Sciatic nerve (tissue), 2 donors: ENCODE measurements at regions not wholly inside any gene's neighbourhood (a gene's known extent, or its start where the extent isn't known, plus 50 kb on each side); places are given as distances from the start of the nearest gene placed in this dataset.

Source experiments
- ATAC-seq: fragments of 200-7000 bp; cut with Tn5 transposase; one replicate; pipeline ENCODE4 v1.9.1; 2020; ENCODE audit warnings: mild to moderate bottlenecking, moderate library complexity
- DNase-seq: peaks from one replicate; pipeline ENCODE4 v3.0.0-alpha.2; 2020; ENCODE audit warnings: low spot score
- intact Hi-C: fragments of 100-400 bp; cut with DNase I; formaldehyde crosslinking; loops from one replicate; pipeline ENCODE4 v1.14.2; 2022
- donor health status: DM: no; HTN: no; CAD: no.
- donor health status: DM: no; HTN: no; CAD: no.

DNA sequence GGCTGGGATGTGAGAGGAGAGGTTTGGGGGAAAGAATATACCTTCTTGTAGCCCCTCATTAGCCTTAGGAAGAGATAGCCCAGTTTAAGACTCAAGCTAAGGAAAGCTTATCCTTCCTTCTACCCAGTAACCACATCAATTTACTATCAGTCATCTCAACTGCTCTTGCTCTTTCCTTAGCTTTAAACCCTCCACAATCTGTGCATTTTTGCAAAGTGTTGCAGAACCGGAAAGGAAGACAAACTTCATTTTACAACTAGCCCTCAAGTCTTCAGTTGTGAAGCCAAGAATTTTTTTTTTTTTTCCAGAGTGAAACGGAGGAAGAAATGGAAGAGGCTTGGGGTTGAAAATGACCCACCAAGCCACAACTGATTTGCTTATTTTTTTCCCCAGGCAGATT, 137.0 kb upstream of the LMO4 start:
- DNase-seq = no peak
- intact Hi-C loops = no loop called here
- no peak for ATAC-seq

GRCh38 chr1:87194271-87194774, 134.4 kb upstream of the LMO4 start:
- no peak for ATAC-seq
- intact Hi-C loops = no loop called here
- DNase-seq = no peak

GRCh38 chr1:87194856-87195255, 133.8 kb upstream of the LMO4 start:
- intact Hi-C loops = no loop called here
- ATAC-seq = no peak
- DNase-seq = no peak

GRCh38 chr1:87196110-87196827, 132.4 kb upstream of the LMO4 start:
- DNase-seq (no peak), ATAC-seq (no peak)
- intact Hi-C loops = no loop called here

GRCh38 chr1:87197156-87197555, 131.5 kb upstream of the LMO4 start:
- no peak for DNase-seq
- intact Hi-C loops = no loop called here
- no peak for ATAC-seq

DNA sequence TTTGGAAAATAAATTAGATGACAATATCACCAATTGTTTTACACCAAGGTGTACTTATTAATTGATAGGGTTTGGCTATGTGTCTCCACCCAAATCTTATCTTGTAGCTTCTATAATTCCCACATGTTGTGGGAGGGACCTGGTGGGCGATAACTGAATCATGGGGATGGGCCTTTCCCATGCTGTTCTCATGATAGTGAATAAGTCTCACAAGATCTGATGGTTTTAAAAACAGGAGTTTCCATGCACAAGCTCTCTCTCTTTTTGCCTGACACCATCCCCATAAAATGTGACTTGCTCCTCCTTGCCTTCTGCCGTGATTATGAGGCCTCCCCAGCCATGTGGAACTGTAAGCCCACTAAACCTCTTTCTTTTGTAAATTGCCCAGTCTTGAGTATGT, 131.0 kb upstream of the LMO4 start:
- no peak for ATAC-seq
- intact Hi-C loops = no loop called here
- no peak for DNase-seq

DNA sequence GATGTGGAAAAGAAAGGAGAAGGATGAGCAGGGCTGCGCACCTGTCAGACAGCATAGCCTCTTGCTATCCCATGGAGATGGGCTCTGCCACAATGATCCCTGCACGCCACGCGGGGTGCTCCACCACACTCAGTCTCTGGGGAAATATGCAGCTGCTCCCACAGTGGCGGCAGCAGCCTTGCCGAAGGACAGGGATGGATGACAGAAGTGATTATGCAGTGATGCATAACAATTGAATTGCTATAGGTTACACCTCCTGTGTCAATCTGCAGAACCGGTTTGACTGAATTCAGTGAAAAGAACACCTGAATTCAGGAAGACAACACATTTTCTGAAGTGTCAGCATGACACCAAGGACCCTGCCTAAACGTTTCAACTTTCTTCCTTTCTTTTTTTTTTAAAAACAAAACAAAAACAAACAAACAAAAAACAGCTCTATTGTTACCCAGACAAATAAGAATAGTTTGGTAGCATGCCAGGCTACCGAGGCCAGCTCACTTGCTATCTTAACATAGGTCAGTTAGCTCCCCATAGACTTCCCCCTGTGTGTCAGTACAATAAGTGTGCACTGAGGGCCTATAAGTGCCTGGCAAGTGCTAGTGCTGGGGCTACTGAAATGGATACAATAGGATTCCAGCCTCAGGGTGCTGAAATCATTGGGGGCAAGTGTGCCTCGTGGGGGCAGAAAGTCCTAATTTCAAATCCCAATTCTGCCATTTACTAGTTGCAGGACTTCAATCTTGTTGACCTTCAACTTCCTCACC, 127.6 kb upstream of the LMO4 start:
- intact Hi-C loops = no loop called here
- ATAC-seq = no peak
- DNase-seq = no peak

DNA sequence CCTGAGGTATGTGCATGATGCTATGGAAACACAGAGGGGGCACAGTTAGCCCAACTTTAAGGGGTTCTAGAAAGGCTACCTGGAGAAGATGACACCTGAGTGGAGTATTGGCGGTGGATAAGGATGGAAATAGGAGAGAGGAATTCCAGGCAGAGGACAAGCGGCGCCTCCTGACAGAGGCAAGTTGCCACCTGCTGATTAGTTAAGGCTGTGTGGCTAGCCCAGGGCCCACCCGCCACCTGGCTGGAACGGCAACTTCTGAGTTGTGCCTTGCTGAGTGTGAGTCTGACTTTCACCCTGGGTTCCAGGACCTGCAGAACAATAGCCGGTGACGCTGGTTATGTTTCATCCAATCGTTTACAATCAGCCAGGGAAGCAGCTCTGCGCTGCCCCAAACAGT, 126.9 kb upstream of the LMO4 start:
- no peak for DNase-seq
- intact Hi-C loops = no loop called here
- ATAC-seq = no peak

DNA sequence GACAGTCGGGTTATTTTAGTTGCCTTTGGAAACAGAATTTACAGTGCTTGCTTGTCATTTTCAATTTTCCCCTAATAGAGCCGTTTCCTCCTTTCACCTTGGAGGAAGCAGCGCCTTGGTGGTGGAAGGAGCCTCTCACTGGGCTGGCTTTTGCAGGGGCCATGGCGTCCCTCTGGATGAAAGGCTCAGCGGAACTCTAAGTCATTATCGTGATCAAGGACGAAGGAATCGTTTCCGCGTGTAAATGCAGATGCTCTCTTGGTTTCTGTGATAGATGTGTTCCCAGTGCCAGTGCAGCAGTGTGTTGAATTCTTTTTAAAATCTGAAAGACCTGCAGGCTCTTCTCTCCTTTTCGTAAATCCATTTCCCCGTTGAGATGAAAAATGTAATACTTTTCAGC, 126.2 kb upstream of the LMO4 start:
- ATAC-seq (peak; percentile 43), DNase-seq (no peak)
- intact Hi-C loops = no loop called here

- intact Hi-C loops = no loop called here
- ATAC-seq = peak; percentile 56
- no peak for DNase-seq
Observed at GRCh38 chr1:87202922-87203655, 125.6 kb upstream of the LMO4 start.

GRCh38 chr1:87203904-87204303, 124.8 kb upstream of the LMO4 start:
- intact Hi-C loops = no loop called here
- DNase-seq (no peak), ATAC-seq (no peak)

DNA sequence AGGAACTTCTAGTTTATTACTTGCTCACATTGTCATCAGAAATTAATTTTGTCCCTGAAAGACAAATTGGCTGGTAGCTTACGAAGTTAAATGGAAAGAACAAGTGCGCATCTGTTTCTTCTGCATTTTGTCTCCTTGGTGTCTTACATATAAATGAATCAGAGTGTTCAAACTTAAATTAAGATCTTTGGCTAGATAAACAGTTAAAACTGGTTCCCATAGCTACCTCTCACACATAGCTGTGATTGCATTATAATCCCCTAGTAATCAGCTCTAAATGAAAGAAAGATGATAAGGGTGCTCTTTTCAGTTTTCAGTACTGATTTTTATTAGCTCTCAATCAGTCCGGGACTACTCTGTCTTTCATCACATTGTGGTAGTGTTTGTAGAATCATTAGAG, 124.2 kb upstream of the LMO4 start:
- ATAC-seq = no peak
- no peak for DNase-seq
- intact Hi-C loops = no loop called here

DNA sequence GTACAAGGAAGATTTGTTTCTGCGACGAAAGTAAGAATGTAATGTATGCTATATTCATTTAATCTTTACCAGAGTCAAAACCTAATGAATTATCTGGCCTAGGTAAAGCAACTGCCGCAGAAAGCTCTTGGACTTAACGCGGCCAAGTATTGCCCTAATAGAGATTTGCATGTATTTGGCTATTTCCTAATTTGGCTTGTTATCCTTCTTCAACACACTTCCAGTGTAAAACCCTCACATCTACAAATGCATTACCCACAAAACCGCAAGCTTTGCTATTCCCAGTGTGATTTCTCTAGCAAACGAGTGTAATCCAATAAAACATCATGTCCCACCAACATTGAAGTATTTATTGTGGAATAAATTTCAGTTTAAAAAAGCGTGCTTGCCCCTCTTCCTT, 123.8 kb upstream of the LMO4 start:
- DNase-seq (no peak), ATAC-seq (no peak)
- intact Hi-C loops = no loop called here

- ATAC-seq (no peak), DNase-seq (no peak)
- intact Hi-C loops = no loop called here
Observed at GRCh38 chr1:87206044-87206831, 122.4 kb upstream of the LMO4 start.

- ATAC-seq (no peak), DNase-seq (no peak)
- intact Hi-C loops = no loop called here
Observed at GRCh38 chr1:87208080-87208479, 120.6 kb upstream of the LMO4 start.

DNA sequence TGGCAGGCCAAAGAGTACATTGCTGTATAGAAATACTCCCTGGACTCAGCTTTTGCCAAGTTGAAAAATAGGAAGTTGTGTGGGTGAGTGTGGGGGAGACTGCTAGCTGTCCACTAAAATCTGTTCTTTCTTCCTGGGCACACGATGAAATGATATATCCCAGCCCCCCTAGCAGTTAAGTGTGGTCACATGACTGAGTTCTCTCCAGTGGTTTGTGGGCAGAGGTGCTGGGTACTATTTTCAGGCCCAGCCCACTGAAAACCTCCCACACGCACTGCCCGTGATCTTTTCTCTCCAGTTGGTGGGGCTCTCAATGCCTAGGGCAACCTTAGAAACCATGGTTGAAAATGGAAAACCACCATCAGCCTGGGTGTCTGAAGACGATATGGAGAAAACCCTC, 119.7 kb upstream of the LMO4 start:
- intact Hi-C loops = no loop called here
- ATAC-seq (no peak), DNase-seq (no peak)

- no peak for ATAC-seq
- intact Hi-C loops = no loop called here
Observed at GRCh38 chr1:87210151-87210550, 118.5 kb upstream of the LMO4 start.

DNA sequence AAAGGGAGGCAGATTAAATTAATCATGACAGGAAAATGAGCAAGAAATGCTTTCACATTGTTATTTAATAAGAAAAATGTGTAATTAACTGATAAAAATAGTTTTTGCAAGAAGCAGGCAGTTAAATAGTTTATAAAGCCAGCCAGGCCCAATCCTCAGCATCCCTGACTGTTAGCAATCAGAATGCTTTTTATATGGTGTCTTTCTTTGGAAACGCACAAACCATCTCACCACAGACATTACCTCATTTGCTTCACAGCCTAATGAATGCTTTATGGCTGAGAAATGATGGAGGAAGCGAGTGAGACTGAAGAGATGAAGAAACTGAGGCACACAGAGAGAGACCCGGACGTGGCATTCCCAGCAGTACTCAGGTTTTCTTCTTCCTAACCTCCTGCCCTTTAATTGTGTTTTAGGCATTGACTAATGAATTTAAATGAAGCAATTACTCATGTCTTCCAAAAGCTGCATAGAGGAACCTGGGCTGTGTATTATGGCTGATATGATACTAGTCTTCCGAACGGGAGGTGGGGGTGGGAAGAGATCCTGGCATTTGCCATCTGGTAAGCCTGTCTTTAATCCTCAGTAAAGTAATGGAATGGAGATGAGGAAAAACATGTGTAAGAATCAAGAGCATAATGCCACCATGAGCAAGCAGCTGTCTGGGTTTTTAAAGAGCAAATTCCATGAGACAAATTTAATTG, 116.1 kb upstream of the LMO4 start:
- DNase-seq (no peak), ATAC-seq (no peak)
- intact Hi-C loops = no loop called here

More at GRCh38 chr1:87210151-87210550, 118.5 kb upstream of the LMO4 start:
- DNase-seq = no peak

GRCh38 chr1:87213135-87213515, 115.6 kb upstream of the LMO4 start:
- intact Hi-C loops = no loop called here
- ATAC-seq (no peak), DNase-seq (no peak)
